ENCODE measurements at regions not wholly inside any gene's neighbourhood (a gene's known extent, or its start where the extent isn't known, plus 50 kb on each side); places are given as distances from the start of the nearest gene placed in this dataset.

DNA sequence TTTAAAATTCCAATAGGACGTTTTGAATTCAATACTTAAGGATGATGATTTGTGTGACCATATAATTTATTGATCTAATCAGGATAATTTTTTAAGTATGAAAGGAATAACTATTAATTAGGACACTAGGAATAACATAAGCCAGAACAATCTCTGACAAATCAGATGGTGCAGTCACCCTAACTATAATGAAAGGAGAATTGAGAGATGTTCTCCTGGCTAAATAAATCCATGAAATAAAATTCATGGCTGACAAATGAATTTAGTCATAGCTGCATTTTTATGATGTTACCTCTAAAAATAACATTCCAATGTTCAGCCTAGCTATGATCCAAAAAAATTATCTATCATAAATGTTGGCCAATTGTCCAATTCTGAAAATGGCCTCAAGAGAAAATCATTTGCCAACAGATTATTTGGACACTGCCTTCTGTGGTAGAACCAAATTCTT lies 190.6 kb upstream of the NEIL3 start:
- TF ChIP-seq FOXK2 (IDR thresholded peaks at IDR 0.05) = no peak
- no peak for TF ChIP-seq BHLHE40 (IDR thresholded peaks at IDR 0.05; ENCODE audit: borderline replicate concordance)
- TF ChIP-seq LEF1 (IDR thresholded peaks at IDR 0.05; ENCODE audit: borderline replicate concordance) = no peak
- no peak for TF ChIP-seq SP1 (IDR thresholded peaks at IDR 0.05)
- no peak for TF ChIP-seq HDGF (IDR thresholded peaks at IDR 0.05; ENCODE audit: borderline replicate concordance)
- TF ChIP-seq L3MBTL2 (conservative IDR thresholded peaks at IDR 0.05) = no peak
- TF ChIP-seq, protein P1, sequence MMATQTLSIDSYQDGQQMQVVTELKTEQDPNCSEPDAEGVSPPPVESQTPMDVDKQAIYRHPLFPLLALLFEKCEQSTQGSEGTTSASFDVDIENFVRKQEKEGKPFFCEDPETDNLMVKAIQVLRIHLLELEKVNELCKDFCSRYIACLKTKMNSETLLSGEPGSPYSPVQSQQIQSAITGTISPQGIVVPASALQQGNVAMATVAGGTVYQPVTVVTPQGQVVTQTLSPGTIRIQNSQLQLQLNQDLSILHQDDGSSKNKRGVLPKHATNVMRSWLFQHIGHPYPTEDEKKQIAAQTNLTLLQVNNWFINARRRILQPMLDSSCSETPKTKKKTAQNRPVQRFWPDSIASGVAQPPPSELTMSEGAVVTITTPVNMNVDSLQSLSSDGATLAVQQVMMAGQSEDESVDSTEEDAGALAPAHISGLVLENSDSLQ (IDR thresholded peaks at IDR 0.05) = no peak
- no peak for TF ChIP-seq FOXA1 (IDR thresholded peaks at IDR 0.05)
- TF ChIP-seq TARDBP (IDR thresholded peaks at IDR 0.05) = no peak
- TF ChIP-seq ZNF384 (IDR thresholded peaks at IDR 0.05) = no peak
- no peak for TF ChIP-seq ELF4 (IDR thresholded peaks at IDR 0.05)
- POLR2A ChIA-PET = no interaction called here
- CTCF ChIA-PET = no interaction called here
- DNase-seq (ENCODE audit: extremely low spot score) = no peak

GRCh38 chr4:177119691-177120090 lies 190.0 kb upstream of the NEIL3 start:
- ChIA-PET CTCF (no interaction called here), POLR2A (no interaction called here)
- DNase-seq (ENCODE audit: extremely low spot score) = no peak
- TF ChIP-seq FOXA1 (IDR thresholded peaks at IDR 0.05) = no peak
- TF ChIP-seq FOXK2 (IDR thresholded peaks at IDR 0.05) = no peak
- no peak for TF ChIP-seq SP1 (IDR thresholded peaks at IDR 0.05)
- no peak for TF ChIP-seq LEF1 (IDR thresholded peaks at IDR 0.05; ENCODE audit: borderline replicate concordance)
- TF ChIP-seq ELF4 (IDR thresholded peaks at IDR 0.05) = no peak
- no peak for TF ChIP-seq BHLHE40 (IDR thresholded peaks at IDR 0.05; ENCODE audit: borderline replicate concordance)
- TF ChIP-seq, protein P1 (IDR thresholded peaks at IDR 0.05) = no peak
- no peak for TF ChIP-seq SUZ12 (IDR thresholded peaks at IDR 0.05)
- no peak for TF ChIP-seq ARNT (IDR thresholded peaks at IDR 0.05)

DNA sequence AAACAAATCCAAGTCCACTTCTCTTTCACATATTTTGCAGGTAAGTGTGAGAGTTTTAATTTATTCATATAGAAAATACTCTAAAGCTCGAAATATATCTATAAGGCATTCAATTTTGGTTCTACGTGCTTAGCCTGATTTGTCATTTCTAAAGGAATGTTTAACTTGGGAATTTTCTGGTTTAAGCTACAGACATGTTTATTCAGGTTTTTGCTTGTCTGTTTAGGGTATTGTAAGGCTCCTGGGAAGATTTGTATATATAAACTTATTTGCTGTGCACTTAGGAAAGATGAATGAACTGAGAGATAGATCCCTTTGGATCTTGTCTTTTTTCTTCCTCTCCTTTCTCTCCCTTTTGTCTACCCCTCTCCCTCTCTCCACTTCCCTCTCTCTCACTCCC lies 185.9 kb upstream of the NEIL3 start:
- no peak for DNase-seq (ENCODE audit: extremely low spot score)
- POLR2A ChIA-PET = no interaction called here
- TF ChIP-seq, protein P1 (IDR thresholded peaks at IDR 0.05) = no peak
- no peak for TF ChIP-seq FOXA1 (IDR thresholded peaks at IDR 0.05)
- TF ChIP-seq HDGF (IDR thresholded peaks at IDR 0.05; ENCODE audit: borderline replicate concordance) = no peak
- TF ChIP-seq FOXK2 (IDR thresholded peaks at IDR 0.05) = no peak
- TF ChIP-seq SP1 (IDR thresholded peaks at IDR 0.05) = no peak
- TF ChIP-seq FOXM1 (IDR thresholded peaks at IDR 0.05; ENCODE audit: borderline replicate concordance) = no peak
- TF ChIP-seq BHLHE40 (IDR thresholded peaks at IDR 0.05; ENCODE audit: borderline replicate concordance) = no peak
- TF ChIP-seq ZNF384 (IDR thresholded peaks at IDR 0.05) = no peak
- TF ChIP-seq TARDBP (IDR thresholded peaks at IDR 0.05) = no peak
- no peak for TF ChIP-seq NFRKB (IDR thresholded peaks at IDR 0.05)
- no peak for TF ChIP-seq L3MBTL2 (conservative IDR thresholded peaks at IDR 0.05)
- no peak for TF ChIP-seq ARNT (IDR thresholded peaks at IDR 0.05)
- TF ChIP-seq ELF4 (IDR thresholded peaks at IDR 0.05) = no peak
- TF ChIP-seq CTBP1 (IDR thresholded peaks at IDR 0.05; ENCODE audit: borderline replicate concordance) = no peak
- TF ChIP-seq SUZ12 (IDR thresholded peaks at IDR 0.05) = no peak
- TF ChIP-seq LEF1 (IDR thresholded peaks at IDR 0.05; ENCODE audit: borderline replicate concordance) = no peak
- CTCF ChIA-PET = no interaction called here

GRCh38 chr4:177124349-177125064 lies 185.2 kb upstream of the NEIL3 start:
- no peak for DNase-seq (ENCODE audit: extremely low spot score)
- CTCF ChIA-PET = no interaction called here
- TF ChIP-seq CTBP1 (IDR thresholded peaks at IDR 0.05; ENCODE audit: borderline replicate concordance) = no peak
- TF ChIP-seq ELF4 (IDR thresholded peaks at IDR 0.05) = no peak
- TF ChIP-seq HDGF (IDR thresholded peaks at IDR 0.05; ENCODE audit: borderline replicate concordance) = no peak
- no peak for TF ChIP-seq SUZ12 (IDR thresholded peaks at IDR 0.05)
- TF ChIP-seq LEF1 (IDR thresholded peaks at IDR 0.05; ENCODE audit: borderline replicate concordance) = no peak
- no peak for TF ChIP-seq FOXA1 (IDR thresholded peaks at IDR 0.05)
- TF ChIP-seq SP1 (IDR thresholded peaks at IDR 0.05) = no peak
- TF ChIP-seq ARNT (IDR thresholded peaks at IDR 0.05) = no peak
- TF ChIP-seq ZNF384 (IDR thresholded peaks at IDR 0.05) = no peak
- no peak for TF ChIP-seq FOXK2 (IDR thresholded peaks at IDR 0.05)
- TF ChIP-seq FOXM1 (IDR thresholded peaks at IDR 0.05; ENCODE audit: borderline replicate concordance) = no peak
- no peak for TF ChIP-seq BHLHE40 (IDR thresholded peaks at IDR 0.05; ENCODE audit: borderline replicate concordance)
- TF ChIP-seq TARDBP (IDR thresholded peaks at IDR 0.05) = no peak
- no peak for TF ChIP-seq NFRKB (IDR thresholded peaks at IDR 0.05)
- no peak for TF ChIP-seq L3MBTL2 (conservative IDR thresholded peaks at IDR 0.05)
- POLR2A ChIA-PET = no interaction called here

GRCh38 chr4:177125656-177126055 lies 184.0 kb upstream of the NEIL3 start:
- ChIA-PET POLR2A (no interaction called here), CTCF (no interaction called here)
- TF ChIP-seq L3MBTL2 (conservative IDR thresholded peaks at IDR 0.05) = no peak
- TF ChIP-seq, protein P1 (IDR thresholded peaks at IDR 0.05) = no peak
- TF ChIP-seq HDGF (IDR thresholded peaks at IDR 0.05; ENCODE audit: borderline replicate concordance) = no peak
- TF ChIP-seq ZNF384 (IDR thresholded peaks at IDR 0.05) = no peak
- no peak for TF ChIP-seq ELF4 (IDR thresholded peaks at IDR 0.05)
- TF ChIP-seq SP1 (IDR thresholded peaks at IDR 0.05) = no peak
- no peak for TF ChIP-seq BHLHE40 (IDR thresholded peaks at IDR 0.05; ENCODE audit: borderline replicate concordance)
- TF ChIP-seq FOXK2 (IDR thresholded peaks at IDR 0.05) = no peak
- TF ChIP-seq FOXA1 (IDR thresholded peaks at IDR 0.05) = no peak
- no peak for TF ChIP-seq NFRKB (IDR thresholded peaks at IDR 0.05)
- no peak for TF ChIP-seq FOXM1 (IDR thresholded peaks at IDR 0.05; ENCODE audit: borderline replicate concordance)
- TF ChIP-seq ARNT (IDR thresholded peaks at IDR 0.05) = no peak
- TF ChIP-seq LEF1 (IDR thresholded peaks at IDR 0.05; ENCODE audit: borderline replicate concordance) = no peak
- TF ChIP-seq SUZ12 (IDR thresholded peaks at IDR 0.05) = no peak
- no peak for TF ChIP-seq TARDBP (IDR thresholded peaks at IDR 0.05)
- TF ChIP-seq CTBP1 (IDR thresholded peaks at IDR 0.05; ENCODE audit: borderline replicate concordance) = no peak

More at GRCh38 chr4:177125656-177126055, 184.0 kb upstream of the NEIL3 start:
- DNase-seq (ENCODE audit: extremely low spot score) = no peak

All from HEK293T (cell line).